ENCODE measurements at regions not wholly inside any gene's neighbourhood (a gene's known extent, or its start where the extent isn't known, plus 50 kb on each side); places are given as distances from the start of the nearest gene placed in this dataset.

- Histone ChIP-seq H3K27me3 (replicated peaks; ENCODE audit: insufficient read depth, low read length) (peaks cover 83% of the 10 kb centered on the region), H4K20me1 (ENCODE audit: insufficient read depth, low read length) (no peaks in the 10 kb centered on the region), H3K9me2 (replicated peaks; ENCODE audit: insufficient read depth, low read length) (no peaks in the 10 kb centered on the region), H3K4me3 (ENCODE audit: low read length) (no peak overlapping the region), H3K79me2 (ENCODE audit: low read length) (no peaks in the 10 kb centered on the region), H3K27ac (ENCODE audit: low read length) (no peak overlapping the region), H2AFZ (ENCODE audit: low read length) (no peak overlapping the region), H3K4me1 (ENCODE audit: low read length) (no peaks in the 10 kb centered on the region), H3K36me3 (replicated peaks; ENCODE audit: insufficient read depth, low read length) (no peaks in the 10 kb centered on the region), H3K4me2 (ENCODE audit: low read depth, low read length) (no peak overlapping the region), H3K9me3 (replicated peaks; ENCODE audit: insufficient read depth, low read length) (no peaks in the 10 kb centered on the region), H3F3A (ENCODE audit: insufficient read depth, low read length) (no peaks in the 10 kb centered on the region), H3K9ac (ENCODE audit: low read length) (no peak overlapping the region)
- TF ChIP-seq, protein P1, sequence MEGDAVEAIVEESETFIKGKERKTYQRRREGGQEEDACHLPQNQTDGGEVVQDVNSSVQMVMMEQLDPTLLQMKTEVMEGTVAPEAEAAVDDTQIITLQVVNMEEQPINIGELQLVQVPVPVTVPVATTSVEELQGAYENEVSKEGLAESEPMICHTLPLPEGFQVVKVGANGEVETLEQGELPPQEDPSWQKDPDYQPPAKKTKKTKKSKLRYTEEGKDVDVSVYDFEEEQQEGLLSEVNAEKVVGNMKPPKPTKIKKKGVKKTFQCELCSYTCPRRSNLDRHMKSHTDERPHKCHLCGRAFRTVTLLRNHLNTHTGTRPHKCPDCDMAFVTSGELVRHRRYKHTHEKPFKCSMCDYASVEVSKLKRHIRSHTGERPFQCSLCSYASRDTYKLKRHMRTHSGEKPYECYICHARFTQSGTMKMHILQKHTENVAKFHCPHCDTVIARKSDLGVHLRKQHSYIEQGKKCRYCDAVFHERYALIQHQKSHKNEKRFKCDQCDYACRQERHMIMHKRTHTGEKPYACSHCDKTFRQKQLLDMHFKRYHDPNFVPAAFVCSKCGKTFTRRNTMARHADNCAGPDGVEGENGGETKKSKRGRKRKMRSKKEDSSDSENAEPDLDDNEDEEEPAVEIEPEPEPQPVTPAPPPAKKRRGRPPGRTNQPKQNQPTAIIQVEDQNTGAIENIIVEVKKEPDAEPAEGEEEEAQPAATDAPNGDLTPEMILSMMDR (IDR thresholded peaks at IDR 0.05; ENCODE audit: low read length): no peak
- no peak for DNase-seq
Measured at GRCh38 chr22:27139935-27140511, 482.6 kb downstream of the MIAT start.

- Histone ChIP-seq H3K9ac (ENCODE audit: low read length) (no peak overlapping the region), H3F3A (ENCODE audit: insufficient read depth, low read length) (no peaks in the 10 kb centered on the region), H3K4me1 (ENCODE audit: low read length) (no peaks in the 10 kb centered on the region), H3K4me2 (ENCODE audit: low read depth, low read length) (no peak overlapping the region), H3K9me3 (replicated peaks; ENCODE audit: insufficient read depth, low read length) (no peaks in the 10 kb centered on the region), H3K36me3 (replicated peaks; ENCODE audit: insufficient read depth, low read length) (no peaks in the 10 kb centered on the region), H3K79me2 (ENCODE audit: low read length) (no peaks in the 10 kb centered on the region), H3K4me3 (ENCODE audit: low read length) (no peak overlapping the region), H2AFZ (ENCODE audit: low read length) (no peak overlapping the region), H4K20me1 (ENCODE audit: insufficient read depth, low read length) (no peaks in the 10 kb centered on the region), H3K27ac (ENCODE audit: low read length) (no peak overlapping the region), H3K9me2 (replicated peaks; ENCODE audit: insufficient read depth, low read length) (no peaks in the 10 kb centered on the region), H3K27me3 (replicated peaks; ENCODE audit: insufficient read depth, low read length) (peaks cover 84% of the 10 kb centered on the region)
- no peak for DNase-seq
- TF ChIP-seq, protein P1 (IDR thresholded peaks at IDR 0.05; ENCODE audit: low read length): no peak
Measured at GRCh38 chr22:27142286-27142685, 484.9 kb downstream of the MIAT start.

DNA sequence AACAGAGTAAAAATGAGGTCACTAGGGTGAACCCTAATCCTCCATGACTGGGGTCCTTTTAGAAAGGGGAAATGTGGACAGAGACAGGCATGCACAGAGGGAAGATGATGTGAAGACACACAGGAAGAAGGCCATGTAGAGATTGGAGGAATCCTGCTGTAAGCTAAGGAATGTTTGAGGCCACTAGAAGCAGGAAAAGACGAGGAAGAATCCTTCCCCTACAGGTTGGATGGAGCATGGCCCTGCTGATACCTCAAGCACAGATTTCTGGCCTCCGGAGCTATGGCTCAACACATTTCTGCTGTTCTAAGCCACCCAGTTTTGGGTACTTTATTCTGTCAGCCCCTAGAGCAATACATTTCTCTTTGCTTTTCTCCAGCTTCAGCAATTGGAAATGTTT, 486.9 kb downstream of the MIAT start:
- Histone ChIP-seq H3K4me1 (ENCODE audit: low read length) (no peaks in the 10 kb centered on the region), H3K4me3 (ENCODE audit: low read length) (no peak overlapping the region), H3K27ac (ENCODE audit: low read length) (no peak overlapping the region), H4K20me1 (ENCODE audit: insufficient read depth, low read length) (no peaks in the 10 kb centered on the region), H3K27me3 (replicated peaks; ENCODE audit: insufficient read depth, low read length) (peaks cover 79% of the 10 kb centered on the region), H2AFZ (ENCODE audit: low read length) (no peak overlapping the region), H3K9me2 (replicated peaks; ENCODE audit: insufficient read depth, low read length) (no peaks in the 10 kb centered on the region), H3F3A (ENCODE audit: insufficient read depth, low read length) (no peaks in the 10 kb centered on the region), H3K4me2 (ENCODE audit: low read depth, low read length) (no peak overlapping the region), H3K9ac (ENCODE audit: low read length) (no peak overlapping the region), H3K36me3 (replicated peaks; ENCODE audit: insufficient read depth, low read length) (no peaks in the 10 kb centered on the region), H3K9me3 (replicated peaks; ENCODE audit: insufficient read depth, low read length) (no peaks in the 10 kb centered on the region), H3K79me2 (ENCODE audit: low read length) (no peaks in the 10 kb centered on the region)
- DNase-seq: no peak
- no peak for TF ChIP-seq EZH2phosphoT487 (IDR thresholded peaks at IDR 0.05; ENCODE audit: low read length)
- no peak for TF ChIP-seq EZH2 (optimal IDR thresholded peaks at IDR 0.05; ENCODE audit: low read depth, low read length)
- TF ChIP-seq, protein P1 (IDR thresholded peaks at IDR 0.05; ENCODE audit: low read length): no peak

All from MM.1S (cell line).